PC-3 (cell line): ENCODE measurements at regions not wholly inside any gene's neighbourhood (a gene's known extent, or its start where the extent isn't known, plus 50 kb on each side); places are given as distances from the start of the nearest gene placed in this dataset.
A peak's percentile ranks its signal among the peaks of the same experiment; 100 is the strongest.

Experiments
- CTCF ChIP-seq: fragments of 300-600 bp; sonication (generic); conservative IDR thresholded peaks from 2 replicates; pipeline ENCODE4 v1.5.1; 2017; ENCODE audit warnings: antibody characterized with exemption, low read depth, mild to moderate bottlenecking, low read length
- EZH2 ChIP-seq: fragments of 300-600 bp; sonication (generic); IDR thresholded peaks from one replicate; pipeline ENCODE4 v1.6.1; 2017; ENCODE audit warnings: antibody characterized with exemption, mild to moderate bottlenecking, low read length; ENCODE audit not compliant: unreplicated experiment
- EZH2phosphoT487 ChIP-seq: fragments of 300-600 bp; sonication (generic); IDR thresholded peaks from 2 replicates; pipeline ENCODE4 v1.6.1; 2018; ENCODE audit warnings: mild to moderate bottlenecking, antibody characterized with exemption, low read length, borderline replicate concordance

DNA sequence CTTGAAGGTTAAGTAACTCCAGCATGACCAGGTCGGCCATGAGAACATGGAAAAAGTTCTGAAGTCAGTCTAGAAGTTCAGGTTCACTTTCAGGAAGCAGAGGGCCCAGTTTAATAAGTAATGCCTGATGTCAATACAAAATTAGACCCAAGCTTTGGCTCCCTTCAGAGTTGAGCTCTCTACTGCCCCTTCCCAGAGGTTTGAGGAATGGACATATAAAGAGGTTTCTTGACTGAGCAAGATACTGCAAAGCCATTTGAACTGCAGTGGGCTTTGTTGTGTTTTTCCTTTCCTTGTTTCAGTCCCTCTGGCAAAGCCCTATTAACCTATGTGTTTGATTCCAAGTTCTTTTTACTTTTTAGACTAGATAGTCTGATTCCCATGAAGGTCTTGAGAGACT lies 97.8 kb upstream of the PREP start:
- TF ChIP-seq CTCF (peak; percentile 25; the same call in 1 of the 2 replicates), EZH2phosphoT487 (no peak), EZH2 (no peak)
